ENCODE measurements at regions not wholly inside any gene's neighbourhood (a gene's known extent, or its start where the extent isn't known, plus 50 kb on each side); places are given as distances from the start of the nearest gene placed in this dataset.
A peak's percentile ranks its signal among the peaks of the same experiment; 100 is the strongest.
"Not testable (repeated sequence)": the region's sequence is repeated elsewhere in the genome, so short reads cannot be mapped to it uniquely, and the experiment has no call there.

- intact Hi-C loops (cut with DNase I), result no loop called here
- DNase-seq (ENCODE audit: missing footprints), result no peak
- ATAC-seq, result peak; percentile 81
These were observed 142.7 kb downstream of the MRPS6 start for GRCh38 chr21:34215911-34216717.

DNA sequence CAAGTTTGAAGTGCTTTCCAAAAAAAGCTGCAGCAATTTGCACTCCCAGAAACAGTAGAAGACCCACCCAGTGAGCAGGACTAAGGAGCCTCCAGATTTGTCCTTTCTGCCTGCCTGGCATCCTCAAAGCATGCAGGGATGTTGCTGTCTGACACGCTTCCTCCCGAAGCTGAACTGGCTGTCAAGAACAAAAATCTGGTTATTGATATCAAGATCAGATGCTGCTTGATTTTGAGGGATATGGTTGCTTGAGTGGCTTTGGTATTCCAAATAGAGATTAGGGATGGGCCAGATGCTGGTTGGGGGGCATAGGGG, 143.3 kb downstream of the MRPS6 start:
- no peak for DNase-seq (ENCODE audit: missing footprints)
- no peak for ATAC-seq
- intact Hi-C loops (cut with DNase I), result no loop called here

DNA sequence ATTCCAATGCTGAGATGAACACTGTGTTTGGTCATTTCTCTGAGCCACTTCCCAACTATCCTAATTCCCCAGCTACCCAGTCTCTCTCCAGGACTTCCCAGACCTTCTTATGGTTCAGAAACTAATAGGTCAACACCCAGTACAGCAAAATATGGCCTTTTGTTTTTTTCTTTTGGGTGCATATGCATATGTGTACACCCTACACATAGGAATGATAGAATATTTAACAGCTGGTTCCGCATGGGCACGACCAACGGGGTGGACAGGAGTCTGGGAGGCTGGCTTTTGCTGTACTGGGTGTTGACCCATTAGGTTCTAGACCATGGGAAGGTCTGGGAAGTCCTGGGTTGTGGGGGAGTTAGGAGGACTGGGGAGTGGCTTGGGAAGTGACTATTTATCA, 143.9 kb downstream of the MRPS6 start:
- DNase-seq (ENCODE audit: missing footprints) (no peak), ATAC-seq (no peak)
- intact Hi-C loops (cut with DNase I), result no loop called here

DNA sequence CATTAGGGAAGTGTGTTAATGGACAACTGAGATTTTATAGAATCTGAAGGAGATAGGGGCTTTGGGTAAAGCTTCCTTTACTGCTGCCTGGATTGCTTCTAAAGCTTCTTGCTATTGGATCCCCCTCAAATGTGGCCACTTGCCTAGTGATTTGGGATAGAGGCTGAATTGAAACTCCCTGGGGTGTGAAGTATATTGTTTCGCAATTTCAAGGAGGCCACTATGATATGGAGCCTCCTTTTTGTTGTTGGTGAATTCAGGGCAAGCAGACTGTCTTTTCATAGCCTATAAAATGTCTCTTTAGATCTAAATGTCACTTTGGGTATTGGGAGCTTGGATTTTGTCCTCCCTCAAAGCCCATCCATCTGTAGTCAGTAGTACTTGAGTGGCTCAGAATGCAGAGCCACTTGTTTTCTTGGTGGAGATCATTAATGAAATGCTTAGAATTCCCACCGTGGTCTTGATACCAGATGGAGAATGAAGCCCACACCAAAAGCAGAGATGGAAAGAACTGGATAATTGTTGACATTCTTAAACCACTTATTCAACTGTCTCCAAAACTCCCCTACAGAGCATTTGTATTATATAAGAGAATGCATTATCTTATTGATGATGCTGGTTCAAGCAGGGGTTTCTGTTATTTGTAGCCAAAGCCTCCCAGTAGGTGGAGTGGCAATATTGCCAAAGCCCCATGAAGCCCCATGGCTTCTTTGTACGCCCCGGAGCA, 144.3 kb upstream of the KCNE2 start:
- no peak for DNase-seq (ENCODE audit: missing footprints)
- intact Hi-C loops (cut with DNase I), result no loop called here
- ATAC-seq, result no peak

DNA sequence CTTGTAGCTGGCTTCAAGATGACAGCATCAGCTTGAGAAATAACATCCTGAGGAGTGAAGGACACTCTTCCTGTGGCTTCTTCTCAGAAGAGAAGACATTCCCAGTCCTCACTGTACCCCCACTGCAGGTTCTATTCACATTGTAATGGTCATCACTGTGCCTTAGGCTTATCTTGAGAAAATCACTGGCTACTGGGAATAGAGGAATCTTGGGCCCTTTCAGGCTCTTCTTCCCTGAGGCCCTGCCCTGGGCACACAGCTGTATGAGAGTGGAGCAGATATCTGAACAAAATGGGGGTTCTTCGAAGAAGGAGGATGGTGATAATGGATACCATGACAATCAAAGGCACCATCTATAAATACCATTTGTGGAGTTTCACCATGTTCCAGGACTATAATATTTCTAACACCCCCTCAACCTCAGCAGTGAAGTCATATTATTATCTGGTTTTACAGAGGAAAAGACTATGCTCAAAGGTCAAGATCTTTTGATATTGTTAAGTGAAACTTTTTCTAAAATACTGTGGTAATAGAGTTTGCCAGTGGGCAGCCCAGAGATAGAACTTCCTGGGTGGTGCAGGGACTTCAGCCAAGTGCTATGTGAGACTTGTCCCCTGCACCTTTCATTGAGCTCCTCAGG, 143.1 kb upstream of the KCNE2 start:
- ATAC-seq (no peak), DNase-seq (ENCODE audit: missing footprints) (no peak)
- intact Hi-C loops (cut with DNase I), result no loop called here

GRCh38 chr21:34221331-34222030, 142.3 kb upstream of the KCNE2 start:
- DNase-seq (ENCODE audit: missing footprints) (no peak), ATAC-seq (no peak)
- intact Hi-C loops (cut with DNase I), result no loop called here

- intact Hi-C loops (cut with DNase I), result no loop called here
- ATAC-seq (no peak), DNase-seq (ENCODE audit: missing footprints) (no peak)
These were observed 141.8 kb upstream of the KCNE2 start for GRCh38 chr21:34222031-34222335.

DNA sequence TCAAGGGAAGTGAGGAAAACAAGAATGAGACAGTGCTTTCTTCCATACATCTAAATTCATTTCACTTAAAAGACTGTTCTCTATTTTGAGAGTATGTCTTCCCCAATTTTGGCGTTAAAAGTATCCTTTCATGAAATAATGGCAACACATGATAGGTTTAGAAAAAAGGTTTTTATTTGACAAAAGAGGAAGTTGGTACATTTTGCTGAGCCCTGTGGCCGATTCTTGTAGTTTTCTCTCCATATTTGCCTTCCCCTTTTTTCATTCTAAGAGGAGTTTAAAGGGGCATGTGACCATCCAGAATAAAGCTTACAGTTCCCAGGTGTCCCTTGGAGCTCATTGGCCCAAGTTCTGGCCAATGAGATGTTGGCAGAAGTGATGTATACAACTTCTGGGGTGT, 140.4 kb upstream of the KCNE2 start:
- DNase-seq (ENCODE audit: missing footprints) (no peak), ATAC-seq (no peak)
- intact Hi-C loops (cut with DNase I), result no loop called here

DNA sequence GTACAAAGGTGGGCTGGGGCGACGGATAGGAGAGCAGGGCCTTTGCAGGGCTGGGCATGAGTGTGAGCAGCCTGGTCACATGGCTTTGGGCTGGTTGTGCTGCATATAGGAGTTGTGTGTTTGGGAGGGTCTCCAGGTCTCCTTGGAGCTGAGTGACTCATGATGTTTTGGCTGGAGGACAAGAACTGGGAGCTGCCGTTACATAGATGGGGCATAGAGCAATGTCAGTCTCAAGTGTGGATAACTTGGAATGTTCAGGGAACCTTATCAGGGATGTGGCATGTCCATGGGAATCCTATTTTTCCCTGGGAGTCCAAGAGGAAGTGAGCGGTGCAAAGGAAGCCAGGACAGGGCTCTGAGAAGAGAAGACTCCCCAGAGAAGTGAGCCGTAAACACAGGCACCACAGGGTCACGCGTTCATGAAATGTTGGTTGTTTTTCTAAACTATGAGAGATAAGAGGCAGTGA, 136.4 kb upstream of the KCNE2 start:
- ATAC-seq, result peak; percentile 77
- intact Hi-C loops (cut with DNase I), result no loop called here
- DNase-seq (ENCODE audit: missing footprints), result no peak

GRCh38 chr21:34228792-34229191, 135.0 kb upstream of the KCNE2 start:
- DNase-seq (ENCODE audit: missing footprints) (no peak), ATAC-seq (no peak)
- intact Hi-C loops (cut with DNase I), result no loop called here

- no peak for ATAC-seq
- intact Hi-C loops (cut with DNase I), result no loop called here
- no peak for DNase-seq (ENCODE audit: missing footprints)
These were observed 134.5 kb upstream of the KCNE2 start for GRCh38 chr21:34229353-34229752.

DNA sequence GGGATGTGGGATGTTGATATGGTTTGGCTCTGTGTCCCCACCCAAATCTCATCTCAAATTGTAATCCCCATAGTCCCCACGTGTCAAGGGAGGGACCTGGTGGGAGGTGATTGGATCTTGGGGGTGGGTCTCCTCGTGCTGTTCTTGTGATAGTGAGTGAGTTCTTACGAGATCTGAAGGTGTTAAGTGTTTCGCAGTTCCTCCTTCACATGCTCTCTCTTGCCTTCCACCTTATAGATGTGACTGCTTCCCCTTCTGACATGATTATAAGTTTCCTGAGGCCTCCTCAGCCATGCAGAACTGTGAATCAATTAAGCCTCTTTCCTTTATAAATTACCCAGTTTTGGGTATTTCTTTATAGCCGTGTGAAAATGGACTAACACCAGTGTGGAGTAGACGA, 130.1 kb upstream of the KCNE2 start:
- DNase-seq (ENCODE audit: missing footprints); intact Hi-C loops (cut with DNase I); ATAC-seq: not testable (repeated sequence)

DNA sequence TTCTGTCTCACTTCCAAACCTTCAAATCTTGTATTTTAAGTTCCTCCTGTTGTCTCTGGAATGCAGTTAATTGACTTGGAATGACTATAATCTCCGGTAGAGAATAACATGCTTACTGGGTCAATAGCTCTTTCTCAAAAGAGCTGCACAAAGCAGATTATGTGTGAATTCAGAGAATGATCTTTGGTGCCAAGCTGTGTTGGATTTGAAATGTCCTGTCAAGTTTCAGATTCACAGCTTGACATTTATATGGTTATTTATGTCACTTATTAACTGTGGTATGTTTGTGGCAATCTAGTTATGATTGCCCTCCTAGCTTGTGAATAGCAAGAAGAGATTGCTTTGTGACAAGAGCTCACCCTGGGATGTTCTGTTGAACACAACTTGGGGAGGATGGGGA, 128.3 kb upstream of the KCNE2 start:
- ATAC-seq, result no peak
- no peak for DNase-seq (ENCODE audit: missing footprints)

DNA sequence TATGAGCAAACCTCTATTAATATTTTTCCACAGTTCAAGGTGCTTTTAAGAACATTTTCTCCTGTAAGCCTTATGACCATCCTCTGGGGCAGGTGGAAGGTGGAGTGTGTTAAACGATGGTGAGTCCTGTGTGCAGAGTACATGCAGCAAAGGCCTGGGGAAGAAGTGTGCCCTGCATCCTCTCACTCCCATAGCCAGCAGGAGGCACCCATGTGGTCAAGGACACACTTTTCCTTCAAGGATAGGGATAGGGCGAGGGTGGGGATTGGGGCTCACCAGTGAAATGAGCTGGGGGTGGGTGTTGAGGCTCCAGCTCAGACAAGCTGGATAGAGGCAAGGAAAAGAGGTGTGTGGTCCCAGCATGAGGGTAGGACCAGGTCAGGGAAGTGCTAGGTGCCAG, 120.8 kb upstream of the KCNE2 start:
- intact Hi-C loops (cut with DNase I), result no loop called here
- ATAC-seq (no peak), DNase-seq (ENCODE audit: missing footprints) (no peak)

More for the DNA sequence above, 128.3 kb upstream of the KCNE2 start:
- intact Hi-C loops (cut with DNase I), result no loop called here

- no peak for ATAC-seq
- intact Hi-C loops (cut with DNase I), result no loop called here
- no peak for DNase-seq (ENCODE audit: missing footprints)
These were observed 120.2 kb upstream of the KCNE2 start for GRCh38 chr21:34243562-34243961.

DNA sequence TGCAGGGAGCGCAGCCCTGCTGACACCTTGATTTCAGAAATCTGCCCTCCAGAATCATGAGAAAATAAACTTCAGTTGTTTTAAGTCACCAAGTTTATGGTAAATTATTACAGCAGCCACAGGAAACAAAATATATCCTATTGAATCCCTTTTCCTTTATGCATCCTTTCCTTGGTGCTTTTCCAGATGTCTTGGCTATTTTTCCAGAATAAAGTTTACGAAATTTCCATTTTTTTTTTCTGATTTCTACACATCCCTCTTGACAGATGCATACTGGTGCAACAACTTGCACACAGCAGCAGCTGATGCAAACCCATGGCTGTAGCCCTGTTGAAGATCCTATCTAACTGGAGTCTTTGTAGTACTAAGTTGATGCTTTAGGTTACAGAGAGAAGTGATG, 111.1 kb upstream of the KCNE2 start:
- intact Hi-C loops (cut with DNase I), result no loop called here
- DNase-seq (ENCODE audit: missing footprints), result no peak
- no peak for ATAC-seq

DNA sequence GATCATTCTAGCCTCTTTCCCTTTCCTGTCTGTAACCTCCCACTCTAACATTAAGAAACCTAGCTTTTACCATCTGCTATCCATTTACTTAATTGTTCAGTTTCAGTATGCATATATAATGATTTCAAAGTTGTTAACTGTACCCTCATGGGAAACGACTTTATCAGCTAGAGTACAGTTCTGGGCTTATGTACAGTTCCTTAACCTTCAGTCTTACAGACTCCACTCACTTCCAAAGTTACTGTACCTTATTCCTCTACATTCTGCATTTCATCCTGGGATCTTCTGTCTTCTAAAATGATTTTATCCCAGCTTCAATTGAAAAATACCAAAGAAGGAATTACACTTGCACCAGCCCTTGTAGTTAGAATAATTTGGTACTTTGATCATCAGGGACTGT, 108.7 kb upstream of the KCNE2 start:
- no peak for ATAC-seq
- intact Hi-C loops (cut with DNase I), result no loop called here
- no peak for DNase-seq (ENCODE audit: missing footprints)

DNA sequence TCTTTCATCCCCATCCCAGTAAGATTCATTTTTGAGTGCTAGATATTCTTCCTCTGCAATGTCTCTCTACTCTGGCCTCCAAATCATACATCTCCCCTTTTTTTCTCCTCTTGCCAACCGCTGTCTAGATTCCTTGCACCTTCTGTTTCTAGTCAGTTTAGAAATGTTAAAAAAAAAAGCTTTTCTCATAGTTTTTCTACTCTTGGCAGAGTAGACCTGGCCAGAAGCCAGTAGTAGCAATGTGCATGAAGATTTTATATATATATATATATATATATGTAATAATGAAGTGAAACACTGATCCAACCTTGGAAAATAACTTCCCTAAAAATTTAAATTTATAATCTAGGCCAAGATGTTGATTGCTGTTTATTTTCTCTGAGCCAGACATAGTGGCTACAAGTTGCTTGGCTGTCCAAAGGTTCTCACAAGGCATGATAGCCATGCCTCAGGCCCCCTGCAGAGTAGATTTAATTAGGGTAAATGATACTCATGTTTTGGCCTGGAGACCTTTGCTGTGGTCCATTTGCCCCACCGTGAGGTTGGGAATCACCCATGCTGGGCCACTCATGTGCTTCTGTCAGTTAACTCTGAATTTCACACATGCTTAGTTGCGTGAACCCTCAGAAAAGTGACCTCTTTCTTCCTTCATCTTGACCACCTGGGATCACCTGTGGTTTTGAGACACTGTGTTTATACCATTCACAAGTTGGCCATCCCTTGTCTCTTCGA, 103.4 kb upstream of the KCNE2 start:
- DNase-seq (ENCODE audit: missing footprints), result no peak
- no peak for ATAC-seq
- intact Hi-C loops (cut with DNase I), result no loop called here

DNA sequence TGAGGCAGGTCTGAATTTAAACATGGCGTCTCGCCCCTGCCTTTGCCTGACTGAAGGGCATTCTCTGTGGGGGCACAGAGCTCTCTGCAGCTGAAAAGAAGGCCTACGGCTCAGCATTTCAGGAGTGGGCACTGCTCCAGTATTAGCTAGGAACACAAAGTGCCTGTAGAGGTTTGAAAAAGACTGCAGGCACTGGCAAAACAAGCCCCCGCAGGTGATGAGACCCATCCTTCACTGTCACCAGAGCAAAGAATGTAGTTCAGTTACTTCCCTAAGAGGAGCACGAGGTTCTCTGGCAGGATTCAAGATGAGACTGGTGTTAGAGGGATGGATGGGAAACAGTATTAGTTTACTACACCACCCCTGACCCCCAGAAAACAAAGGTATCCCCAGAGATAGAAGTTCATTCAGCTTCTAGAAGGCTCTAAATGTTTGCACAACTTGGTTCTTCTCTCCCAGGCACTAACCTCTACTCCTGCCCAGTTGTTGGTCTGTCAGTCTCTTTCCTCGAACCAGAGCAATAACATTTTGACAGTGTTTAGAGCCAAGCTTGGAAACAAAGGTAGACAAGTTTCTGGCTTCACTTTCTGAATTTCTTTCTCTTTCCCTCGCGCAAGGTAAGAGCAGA, 101.9 kb upstream of the KCNE2 start:
- DNase-seq (ENCODE audit: missing footprints) (no peak), ATAC-seq (no peak)
- intact Hi-C loops (cut with DNase I), result no loop called here

Data from Right ventricle myocardium inferior (tissue), 1 donor.